Activated CD8-positive, alpha-beta T cell treated with anti-CD3 and anti-CD28 coated beads, Interleukin-2, amount 10 ng/mL, durations not matched to agents 7 days and 5 days (primary cell): ENCODE measurements at regions not wholly inside any gene's neighbourhood (a gene's known extent, or its start where the extent isn't known, plus 50 kb on each side); places are given as distances from the start of the nearest gene placed in this dataset.
"Not testable (repeated sequence)": the region's sequence is repeated elsewhere in the genome, so short reads cannot be mapped to it uniquely, and the experiment has no call there.

Experiments
- ATAC-seq: fragments of 150-1000 bp; cut with Tn5 transposase; one replicate; pipeline ENCODE4 v1.10.0; 2021; ENCODE audit warnings: moderate library complexity
- CTCF ChIA-PET: fragments of 350-600 bp; sonication (Branson Sonifier 250); formaldehyde crosslinking; loops from one replicate; lab custom pipeline; 2021; ENCODE audit warnings: antibody characterized with exemption; lab: Charles Lee
- POLR2A ChIA-PET: fragments of 350-600 bp; sonication (Branson Sonifier 250); formaldehyde crosslinking; loops from one replicate; lab custom pipeline; 2021; ENCODE audit warnings: antibody characterized with exemption; lab: Charles Lee
- DNase-seq: peaks from one replicate; pipeline ENCODE4 v3.0.0-alpha.2; 2020
- H3K27ac Mint-ChIP-seq: one replicate; pipeline ENCODE4 v1.8.0; 2021; ENCODE audit warnings: mild to moderate bottlenecking, mixed read lengths
- H3K27me3 Mint-ChIP-seq: one replicate; pipeline ENCODE4 v1.8.0; 2021; ENCODE audit warnings: low read depth, mixed read lengths
- H3K36me3 Mint-ChIP-seq: one replicate; pipeline ENCODE4 v1.8.0; 2021; ENCODE audit warnings: low read depth, mixed read lengths
- H3K4me1 Mint-ChIP-seq: one replicate; pipeline ENCODE4 v1.8.0; 2021; ENCODE audit warnings: low read depth, mixed read lengths
- H3K4me3 Mint-ChIP-seq: one replicate; pipeline ENCODE4 v1.8.0; 2021; ENCODE audit warnings: mild to moderate bottlenecking, mixed read lengths
- H3K9me3 Mint-ChIP-seq: one replicate; pipeline ENCODE4 v1.8.0; 2022; ENCODE audit warnings: mixed read lengths; ENCODE audit not compliant: insufficient read depth

DNA sequence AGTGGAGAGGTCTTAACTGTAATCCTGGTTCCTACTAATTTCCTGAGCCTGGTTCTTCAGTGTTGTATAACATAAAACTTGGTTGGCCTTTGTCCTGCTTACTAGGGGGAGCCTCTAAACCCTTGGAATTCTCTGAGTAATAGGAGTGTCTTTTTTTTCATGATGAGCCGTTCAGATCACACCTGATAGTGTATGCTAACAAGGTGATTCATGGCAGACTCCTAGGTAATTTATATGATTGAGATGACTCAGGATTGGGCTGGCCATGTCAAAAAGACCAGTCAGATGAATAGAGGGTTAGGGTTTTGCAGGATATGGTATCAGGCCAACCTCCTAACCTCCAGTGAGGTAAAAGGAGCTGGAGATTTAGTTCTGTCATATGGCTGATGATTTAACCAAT, 135.8 kb upstream of the KLF12 start:
- no peaks in the 10 kb centered on the region for H3K4me1 Mint-ChIP-seq
- POLR2A ChIA-PET, result no interaction called here
- peaks cover 7% of the 10 kb centered on the region for H3K9me3 Mint-ChIP-seq

DNA sequence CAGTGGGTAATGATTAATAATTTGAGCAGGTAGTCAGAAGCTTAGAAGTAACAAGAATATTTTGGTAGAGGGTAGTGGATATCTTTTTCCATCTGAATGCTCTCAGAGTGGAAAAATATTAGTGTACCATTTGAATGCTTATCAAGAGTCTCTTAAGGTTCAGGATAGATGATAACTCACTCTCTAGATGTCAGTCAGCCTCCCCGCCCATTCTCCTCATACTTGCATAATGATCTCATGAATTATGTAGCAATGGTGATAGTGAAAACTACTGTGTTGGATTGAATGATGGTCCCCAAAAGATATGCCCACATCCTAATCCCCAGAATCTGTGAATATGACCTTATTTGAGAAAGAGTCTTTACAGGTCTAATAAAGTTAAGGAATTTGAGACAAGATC, 132.7 kb upstream of the KLF12 start:
- no peak overlapping the region for H3K27ac Mint-ChIP-seq
- ChIA-PET CTCF (interaction anchor here (0.9 to 1.7 kb wide), 3 partner anchors 11 to 20 kb away, joined by 3 to 4 read pairs (median 4); no protein-coding TSS in a partner anchor), POLR2A (no interaction called here)
- H3K27me3 Mint-ChIP-seq, result no peaks in the 10 kb centered on the region
- ATAC-seq (no peak), DNase-seq (no peak)
- no peaks in the 10 kb centered on the region for H3K36me3 Mint-ChIP-seq
- H3K9me3 Mint-ChIP-seq, result peaks cover 11% of the 10 kb centered on the region
- no peaks in the 10 kb centered on the region for H3K4me1 Mint-ChIP-seq
- no peak overlapping the region for H3K4me3 Mint-ChIP-seq

More for the DNA sequence above, 135.8 kb upstream of the KLF12 start:
- Mint-ChIP-seq H3K27me3 (no peaks in the 10 kb centered on the region), H3K4me3 (no peak overlapping the region), H3K36me3 (peaks cover 2% of the 10 kb centered on the region), H3K27ac (no peak overlapping the region)
- CTCF ChIA-PET, result interaction anchor here (1.0 to 1.1 kb wide), 2 partner anchors 12 to 17 kb away, joined by 3 to 4 read pairs; no protein-coding TSS in a partner anchor
- ATAC-seq, result no peak
- no peak for DNase-seq

DNA sequence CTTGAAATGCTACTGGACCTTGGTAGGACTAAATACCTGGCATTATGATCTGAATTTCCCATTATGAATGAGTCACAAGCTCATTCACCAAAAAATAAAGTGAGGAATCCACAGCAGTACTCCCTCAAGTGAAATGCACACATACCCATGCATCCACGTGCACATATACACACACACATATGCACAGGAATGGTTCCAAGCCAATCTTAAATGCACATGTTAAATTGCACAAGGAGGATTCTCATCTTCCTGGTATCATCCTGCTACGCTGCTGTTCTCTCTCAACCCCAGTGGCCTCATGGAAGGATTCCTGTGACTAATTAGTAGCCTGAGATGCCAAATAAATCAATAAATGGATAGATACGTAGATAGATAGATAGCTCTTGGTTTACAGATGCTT, 132.1 kb upstream of the KLF12 start:
- H3K4me1 Mint-ChIP-seq, result no peaks in the 10 kb centered on the region
- no peaks in the 10 kb centered on the region for H3K27me3 Mint-ChIP-seq
- CTCF ChIA-PET, result interaction anchor here (0.9 to 1.7 kb wide), 3 partner anchors 10 to 21 kb away, joined by 3 to 4 read pairs (median 4); no protein-coding TSS in a partner anchor
- POLR2A ChIA-PET, result no interaction called here
- H3K36me3 Mint-ChIP-seq, result no peaks in the 10 kb centered on the region
- H3K4me3 Mint-ChIP-seq, result no peak overlapping the region
- peaks cover 11% of the 10 kb centered on the region for H3K9me3 Mint-ChIP-seq
- no peak overlapping the region for H3K27ac Mint-ChIP-seq
- ATAC-seq (no peak), DNase-seq (no peak)

DNA sequence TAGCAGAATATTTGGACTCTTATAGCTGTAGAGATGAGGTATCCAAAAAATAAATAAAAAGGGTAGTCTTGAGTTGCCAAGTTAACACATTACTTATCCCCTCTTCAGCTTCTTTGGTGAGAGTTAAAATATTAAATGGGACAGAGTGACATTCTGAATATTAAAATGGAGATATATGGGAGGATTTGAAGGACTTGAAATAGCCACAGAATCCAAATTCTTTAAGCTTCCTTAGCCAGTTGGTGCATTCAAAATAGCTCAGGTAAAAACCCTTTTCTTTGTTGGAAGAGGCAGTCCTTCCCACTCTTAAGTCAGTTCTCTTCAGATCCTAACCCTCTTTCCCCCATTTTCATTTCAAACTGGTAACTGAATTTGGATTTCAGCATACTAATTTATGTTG, 130.1 kb upstream of the KLF12 start:
- Mint-ChIP-seq H3K36me3 (no peaks in the 10 kb centered on the region), H3K4me1 (peaks cover 5% of the 10 kb centered on the region), H3K9me3 (peaks cover 11% of the 10 kb centered on the region), H3K27me3 (no peaks in the 10 kb centered on the region), H3K27ac (no peak overlapping the region), H3K4me3 (no peak overlapping the region)
- DNase-seq (no peak), ATAC-seq (no peak)
- CTCF ChIA-PET, result interaction anchor here (1.8 kb wide), 1 partner anchor 23 kb away, joined by 7 read pairs; no protein-coding TSS in a partner anchor
- POLR2A ChIA-PET, result no interaction called here

DNA sequence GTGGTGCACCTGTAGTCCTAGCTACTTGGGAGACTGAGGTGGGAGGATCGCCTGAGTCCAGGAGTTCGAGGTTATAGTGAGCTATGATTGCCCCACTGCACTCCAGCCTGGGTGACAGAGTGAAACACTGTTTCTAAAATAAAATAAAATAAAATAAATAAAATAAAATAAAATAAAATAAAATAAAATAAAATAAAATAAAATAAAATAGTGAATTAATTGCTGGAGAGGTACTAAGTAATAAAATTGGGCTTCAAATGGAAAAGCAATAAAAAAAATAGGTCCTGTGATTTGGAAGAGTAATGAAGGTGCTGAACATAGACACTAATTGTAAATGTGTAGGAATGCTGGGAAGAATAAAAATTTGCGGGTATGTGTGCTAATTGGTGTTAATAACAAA, 126.2 kb upstream of the KLF12 start:
- DNase-seq, H3K27me3 Mint-ChIP-seq, ATAC-seq, H3K27ac Mint-ChIP-seq, H3K4me3 Mint-ChIP-seq, POLR2A ChIA-PET, H3K36me3 Mint-ChIP-seq, CTCF ChIA-PET: not testable (repeated sequence)
- Mint-ChIP-seq H3K9me3 (peaks cover 11% of the 10 kb centered on the region), H3K4me1 (peaks cover 31% of the 10 kb centered on the region)

DNA sequence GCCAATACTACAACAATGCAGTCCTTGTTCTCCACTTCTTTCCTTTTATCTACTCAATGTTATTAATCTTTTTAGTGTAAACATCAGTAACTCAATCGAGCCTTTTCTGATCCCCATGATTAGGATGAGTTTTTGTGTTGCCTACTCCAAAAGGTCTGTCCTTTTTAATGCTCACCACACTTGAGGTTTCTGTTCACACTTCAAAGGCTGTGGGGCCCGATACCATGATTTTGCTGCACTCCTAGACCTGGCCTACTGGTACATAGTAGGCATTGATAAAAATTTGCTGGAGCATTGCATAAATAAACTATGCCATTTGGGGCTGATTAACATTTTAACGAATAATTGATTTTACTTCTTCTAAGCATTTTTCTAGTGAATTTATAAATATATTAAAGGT, 125.4 kb upstream of the KLF12 start:
- Mint-ChIP-seq H3K27ac (no peak overlapping the region), H3K4me3 (no peak overlapping the region)
- CTCF ChIA-PET, result no interaction called here

DNA sequence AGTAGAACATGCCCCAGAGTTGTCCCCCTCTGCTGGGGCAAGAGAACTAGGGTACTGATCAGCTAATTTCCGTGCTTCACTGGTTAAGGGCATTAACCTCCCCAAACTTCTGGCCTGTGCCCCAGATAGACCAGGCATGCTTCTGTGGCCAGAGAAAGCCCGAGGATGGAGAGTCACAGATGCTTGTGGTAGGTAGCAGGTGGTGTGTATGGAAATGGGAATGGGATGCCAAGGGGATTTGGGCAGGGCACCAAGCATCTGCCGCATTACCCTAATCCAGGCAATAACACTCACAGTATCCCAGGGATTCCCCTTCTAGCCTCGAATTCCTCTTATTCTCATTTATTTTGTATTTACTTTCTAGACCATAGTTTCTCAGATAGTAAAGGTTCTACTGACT, 124.8 kb upstream of the KLF12 start:
- Mint-ChIP-seq H3K4me1 (peaks cover 34% of the 10 kb centered on the region), H3K27me3 (no peaks in the 10 kb centered on the region), H3K4me3 (no peak overlapping the region), H3K9me3 (peaks cover 5% of the 10 kb centered on the region), H3K36me3 (no peaks in the 10 kb centered on the region), H3K27ac (no peak overlapping the region)
- CTCF ChIA-PET, result interaction anchor here (1.0 to 16.1 kb wide), 2 partner anchors 27 to 52 kb away, joined by 3 to 114 read pairs; no protein-coding TSS in a partner anchor
- DNase-seq (no peak), ATAC-seq (no peak)
- POLR2A ChIA-PET, result interaction anchor here (0.5 to 1.7 kb wide), 3 partner anchors 13 to 28 kb away, joined by 3 to 4 read pairs (median 3); no protein-coding TSS in a partner anchor

More for the DNA sequence above, 125.4 kb upstream of the KLF12 start:
- peaks cover 8% of the 10 kb centered on the region for H3K9me3 Mint-ChIP-seq
- ATAC-seq (peak; percentile 44), DNase-seq (no peak)
- H3K4me1 Mint-ChIP-seq, result peaks cover 31% of the 10 kb centered on the region
- H3K36me3 Mint-ChIP-seq, result no peaks in the 10 kb centered on the region
- H3K27me3 Mint-ChIP-seq, result no peaks in the 10 kb centered on the region
- POLR2A ChIA-PET, result no interaction called here

DNA sequence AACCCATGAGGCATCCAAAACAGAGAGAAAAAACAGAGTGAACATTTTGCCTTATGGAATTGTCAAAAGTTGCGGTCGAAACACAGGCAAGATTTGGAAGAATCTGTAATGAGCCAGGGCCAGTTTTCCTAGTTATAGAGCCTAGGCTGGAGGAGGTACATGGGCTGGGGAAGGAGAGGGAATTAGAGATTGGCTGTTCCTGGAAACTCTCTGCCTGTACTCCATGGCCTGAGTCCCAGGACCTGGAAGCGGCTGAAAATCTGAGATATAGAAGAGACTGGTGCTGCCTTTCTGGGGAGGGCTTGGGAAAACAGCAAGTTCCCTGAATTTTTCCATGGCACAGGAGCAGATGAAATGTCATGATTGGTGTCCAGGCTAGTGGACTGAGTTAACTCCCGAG, 122.8 kb upstream of the KLF12 start:
- POLR2A ChIA-PET, result interaction anchor here (0.6 kb wide), 1 partner anchor 162 kb away, joined by 3 read pairs; no protein-coding TSS in a partner anchor
- Mint-ChIP-seq H3K4me1 (peaks cover 52% of the 10 kb centered on the region), H3K4me3 (no peak overlapping the region), H3K27ac (no peak overlapping the region), H3K27me3 (no peaks in the 10 kb centered on the region), H3K36me3 (no peaks in the 10 kb centered on the region), H3K9me3 (no peaks in the 10 kb centered on the region)
- DNase-seq (no peak), ATAC-seq (no peak)
- CTCF ChIA-PET, result interaction anchor here (16.1 kb wide), 1 partner anchor 29 kb away, joined by 114 read pairs; no protein-coding TSS in a partner anchor

DNA sequence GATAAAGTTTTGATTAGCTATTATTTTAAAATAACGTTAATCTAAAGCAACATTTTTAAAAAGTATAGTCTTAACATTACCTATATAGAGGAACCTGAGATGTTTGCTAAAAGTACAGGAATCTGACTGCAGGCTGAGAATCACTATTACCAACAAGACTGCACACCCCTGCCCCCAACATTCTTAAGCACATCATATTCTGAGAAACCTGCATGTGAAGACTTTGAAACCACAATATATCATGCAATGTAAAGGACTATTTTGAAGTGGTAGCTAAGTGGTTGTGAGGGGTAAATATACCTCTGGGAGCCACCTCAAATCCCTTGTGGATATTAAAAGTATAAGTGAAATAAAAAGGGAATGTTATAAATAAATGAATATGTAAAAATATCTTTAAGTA, 119.0 kb upstream of the KLF12 start:
- Mint-ChIP-seq H3K4me1 (peaks cover 55% of the 10 kb centered on the region), H3K27ac (no peak overlapping the region), H3K9me3 (no peaks in the 10 kb centered on the region), H3K36me3 (peaks cover 5% of the 10 kb centered on the region), H3K27me3 (no peaks in the 10 kb centered on the region), H3K4me3 (no peak overlapping the region)
- ChIA-PET CTCF (interaction anchor here (1.1 to 16.1 kb wide), 4 partner anchors 10 to 63 kb away, joined by 3 to 114 read pairs (median 4); no protein-coding TSS in a partner anchor), POLR2A (interaction anchor here (0.7 to 1.8 kb wide), 3 partner anchors 23 to 488 kb away, joined by 3 to 7 read pairs (median 4); no protein-coding TSS in a partner anchor)
- ATAC-seq, result peak; percentile 72
- peak; percentile 47 for DNase-seq

DNA sequence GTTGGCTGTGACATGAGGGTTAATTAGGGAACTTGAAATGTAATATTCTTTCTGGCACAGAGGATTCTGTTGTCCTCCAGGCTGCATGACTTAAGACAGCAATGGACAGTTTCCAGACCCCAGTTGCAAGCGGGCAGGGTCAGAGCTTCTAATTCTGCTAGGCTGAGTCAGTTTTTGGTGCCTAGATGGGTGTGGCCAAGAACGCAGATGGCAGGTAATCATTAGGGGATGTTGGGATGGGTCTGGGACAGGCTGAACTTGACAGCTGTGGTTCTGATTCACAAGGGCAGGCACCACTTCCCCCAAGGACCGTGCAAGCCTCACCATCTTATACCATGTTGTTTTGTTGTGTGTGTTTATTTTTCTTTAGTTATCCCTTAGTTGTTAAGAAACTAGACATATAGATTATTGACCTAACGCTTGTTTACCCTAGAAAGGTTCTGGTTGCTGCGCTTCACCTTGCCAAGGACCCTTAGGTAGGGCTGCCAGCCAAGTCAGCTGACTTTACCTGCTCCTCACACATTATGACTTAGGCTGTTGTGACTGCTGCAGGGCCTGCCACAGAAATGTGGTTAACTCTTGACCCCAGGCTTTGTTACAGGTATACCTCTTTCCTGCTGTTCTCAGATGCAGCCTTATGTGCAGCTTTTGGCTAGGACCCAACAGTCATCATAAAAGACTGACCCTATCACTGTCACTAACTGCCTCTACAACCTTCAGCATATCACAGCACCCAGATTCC, 117.7 kb upstream of the KLF12 start:
- ChIA-PET POLR2A (interaction anchor here (0.6 to 0.8 kb wide), 2 partner anchors 8 to 25 kb away, joined by 3 read pairs; no protein-coding TSS in a partner anchor), CTCF (interaction anchor here (1.9 to 16.1 kb wide), 2 partner anchors 15 to 34 kb away, joined by 4 to 114 read pairs; no protein-coding TSS in a partner anchor)
- ATAC-seq, result peak; percentile 53
- Mint-ChIP-seq H3K36me3 (peaks cover 7% of the 10 kb centered on the region), H3K4me3 (peak overlapping the region; percentile 1), H3K27ac (peak overlapping the region; percentile 36), H3K9me3 (no peaks in the 10 kb centered on the region), H3K27me3 (no peaks in the 10 kb centered on the region), H3K4me1 (peaks cover 52% of the 10 kb centered on the region)
- DNase-seq, result peak; percentile 36

DNA sequence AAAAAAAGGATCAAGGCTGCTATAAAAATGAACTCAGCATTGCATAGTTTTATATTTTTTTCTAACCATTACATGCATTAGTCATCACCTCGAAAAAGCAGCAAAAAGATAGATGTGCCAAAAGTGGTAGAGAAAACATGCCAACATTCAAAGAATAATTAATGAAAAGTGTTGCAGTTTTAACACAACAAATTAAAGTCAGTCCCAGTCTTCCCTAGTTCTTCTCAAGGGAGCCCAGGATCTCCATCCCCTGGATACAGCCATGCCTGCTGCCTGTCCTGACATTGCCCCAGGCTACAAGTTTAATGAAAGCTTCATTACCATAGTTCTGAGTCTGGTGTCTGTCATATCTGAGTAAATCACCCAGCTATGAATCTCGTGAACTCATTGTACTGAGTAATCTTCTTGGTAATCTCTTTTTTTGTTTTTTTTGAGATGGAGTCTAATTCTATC, 116.6 kb upstream of the KLF12 start:
- ATAC-seq (no peak), DNase-seq (no peak)
- H3K27me3 Mint-ChIP-seq, result no peaks in the 10 kb centered on the region
- H3K4me3 Mint-ChIP-seq, result no peak overlapping the region
- peaks cover 7% of the 10 kb centered on the region for H3K36me3 Mint-ChIP-seq
- no peaks in the 10 kb centered on the region for H3K9me3 Mint-ChIP-seq
- peaks cover 60% of the 10 kb centered on the region for H3K4me1 Mint-ChIP-seq
- ChIA-PET POLR2A (interaction anchor here (0.6 kb wide), 1 partner anchor 16 kb away, joined by 3 read pairs; no protein-coding TSS in a partner anchor), CTCF (interaction anchor here (16.1 kb wide), 1 partner anchor 36 kb away, joined by 114 read pairs; no protein-coding TSS in a partner anchor)
- H3K27ac Mint-ChIP-seq, result no peak overlapping the region
